ENCODE measurements at regions not wholly inside any gene's neighbourhood (a gene's known extent, or its start where the extent isn't known, plus 50 kb on each side); places are given as distances from the start of the nearest gene placed in this dataset.
"Not testable (repeated sequence)": the region's sequence is repeated elsewhere in the genome, so short reads cannot be mapped to it uniquely, and the experiment has no call there.

GRCh38 chr6:48564036-48564820 lies 453.2 kb upstream of the PTCHD4 start:
- ChIA-PET CTCF (no interaction called here), POLR2A (no interaction called here)
- Mint-ChIP-seq H3K4me1 (no peaks in the 10 kb centered on the region), H3K9me3 (ENCODE audit: low read depth) (peaks cover 7% of the 10 kb centered on the region), H3K27me3 (no peaks in the 10 kb centered on the region), H3K27ac (no peak overlapping the region), H3K4me3 (no peak overlapping the region), H3K36me3 (ENCODE audit: low read depth) (no peaks in the 10 kb centered on the region)
- intact Hi-C loops (cut with DNase I, micrococcal nuclease): no loop called here
- ATAC-seq: no peak
- DNase-seq: no peak

- ChIA-PET CTCF (no interaction called here), POLR2A (no interaction called here)
- DNase-seq (no peak), ATAC-seq (no peak)
- Mint-ChIP-seq H3K4me3 (no peak overlapping the region), H3K27me3 (no peaks in the 10 kb centered on the region), H3K9me3 (ENCODE audit: low read depth) (peaks cover 4% of the 10 kb centered on the region), H3K4me1 (no peaks in the 10 kb centered on the region), H3K27ac (no peak overlapping the region), H3K36me3 (ENCODE audit: low read depth) (no peaks in the 10 kb centered on the region)
- intact Hi-C loops (cut with DNase I, micrococcal nuclease): no loop called here
Measured at GRCh38 chr6:48563433-48563832, 452.4 kb upstream of the PTCHD4 start.

- ATAC-seq (no peak), DNase-seq (no peak)
- POLR2A ChIA-PET: no interaction called here
- no peaks in the 10 kb centered on the region for H3K36me3 Mint-ChIP-seq (ENCODE audit: low read depth)
- H3K4me3 Mint-ChIP-seq: no peak overlapping the region
- CTCF ChIA-PET: no interaction called here
- intact Hi-C loops (cut with DNase I, micrococcal nuclease): no loop called here
- H3K27ac Mint-ChIP-seq: no peak overlapping the region
- no peaks in the 10 kb centered on the region for H3K4me1 Mint-ChIP-seq
- no peaks in the 10 kb centered on the region for H3K27me3 Mint-ChIP-seq
- H3K9me3 Mint-ChIP-seq (ENCODE audit: low read depth): peaks cover 4% of the 10 kb centered on the region
Measured at GRCh38 chr6:48560408-48560807, 449.4 kb upstream of the PTCHD4 start.

GRCh38 chr6:48553467-48554189 lies 442.6 kb upstream of the PTCHD4 start:
- no peak overlapping the region for H3K4me3 Mint-ChIP-seq
- no peak overlapping the region for H3K27ac Mint-ChIP-seq
- intact Hi-C loops (cut with DNase I, micrococcal nuclease): no loop called here
- ChIA-PET CTCF (interaction anchor here (0.7 kb wide), 1 partner anchor 230 kb away, joined by 3 read pairs; no protein-coding TSS in a partner anchor), POLR2A (no interaction called here)
- ATAC-seq: no peak
- H3K36me3 Mint-ChIP-seq (ENCODE audit: low read depth): no peaks in the 10 kb centered on the region
- no peaks in the 10 kb centered on the region for H3K27me3 Mint-ChIP-seq
- H3K4me1 Mint-ChIP-seq: no peaks in the 10 kb centered on the region
- DNase-seq: no peak
- no peaks in the 10 kb centered on the region for H3K9me3 Mint-ChIP-seq (ENCODE audit: low read depth)

- no peaks in the 10 kb centered on the region for H3K4me1 Mint-ChIP-seq
- DNase-seq: no peak
- H3K36me3 Mint-ChIP-seq (ENCODE audit: low read depth): no peaks in the 10 kb centered on the region
- intact Hi-C loops (cut with DNase I, micrococcal nuclease): no loop called here
- no peak for ATAC-seq
- ChIA-PET CTCF (interaction anchor here (0.7 kb wide), 1 partner anchor 229 kb away, joined by 3 read pairs; no protein-coding TSS in a partner anchor), POLR2A (no interaction called here)
- no peaks in the 10 kb centered on the region for H3K9me3 Mint-ChIP-seq (ENCODE audit: low read depth)
- H3K4me3 Mint-ChIP-seq: no peak overlapping the region
- no peaks in the 10 kb centered on the region for H3K27me3 Mint-ChIP-seq
- H3K27ac Mint-ChIP-seq: no peak overlapping the region
Measured at GRCh38 chr6:48552905-48553304, 441.9 kb upstream of the PTCHD4 start.

- H3K27ac Mint-ChIP-seq: no peak overlapping the region
- no peaks in the 10 kb centered on the region for H3K27me3 Mint-ChIP-seq
- H3K4me3 Mint-ChIP-seq: no peak overlapping the region
- H3K4me1 Mint-ChIP-seq: no peaks in the 10 kb centered on the region
- no peaks in the 10 kb centered on the region for H3K36me3 Mint-ChIP-seq (ENCODE audit: low read depth)
- no peaks in the 10 kb centered on the region for H3K9me3 Mint-ChIP-seq (ENCODE audit: low read depth)
- intact Hi-C loops (cut with DNase I, micrococcal nuclease): no loop called here
- ChIA-PET POLR2A (no interaction called here), CTCF (no interaction called here)
- DNase-seq (no peak), ATAC-seq (no peak)
Measured at GRCh38 chr6:48550603-48551002, 439.6 kb upstream of the PTCHD4 start.

- Mint-ChIP-seq H3K4me3 (no peak overlapping the region), H3K27ac (no peak overlapping the region), H3K36me3 (ENCODE audit: low read depth) (no peaks in the 10 kb centered on the region), H3K4me1 (no peaks in the 10 kb centered on the region), H3K9me3 (ENCODE audit: low read depth) (peaks cover 3% of the 10 kb centered on the region), H3K27me3 (no peaks in the 10 kb centered on the region)
- intact Hi-C loops (cut with DNase I, micrococcal nuclease): no loop called here
- ATAC-seq (no peak), DNase-seq (no peak)
- POLR2A ChIA-PET: no interaction called here
- CTCF ChIA-PET: no interaction called here
Measured at GRCh38 chr6:48542191-48542590, 431.2 kb upstream of the PTCHD4 start.

- Mint-ChIP-seq H3K9me3 (ENCODE audit: low read depth) (peaks cover 3% of the 10 kb centered on the region), H3K27ac (no peak overlapping the region), H3K4me3 (no peak overlapping the region), H3K27me3 (no peaks in the 10 kb centered on the region), H3K36me3 (ENCODE audit: low read depth) (no peaks in the 10 kb centered on the region), H3K4me1 (no peaks in the 10 kb centered on the region)
- POLR2A ChIA-PET: no interaction called here
- ATAC-seq (no peak), DNase-seq (no peak)
- intact Hi-C loops (cut with DNase I, micrococcal nuclease): no loop called here
- CTCF ChIA-PET: no interaction called here
Measured at GRCh38 chr6:48541649-48542048, 430.7 kb upstream of the PTCHD4 start.

GRCh38 chr6:48535582-48536009 lies 424.6 kb upstream of the PTCHD4 start:
- Mint-ChIP-seq H3K4me1 (no peaks in the 10 kb centered on the region), H3K36me3 (ENCODE audit: low read depth) (no peaks in the 10 kb centered on the region), H3K9me3 (ENCODE audit: low read depth) (peaks cover 4% of the 10 kb centered on the region), H3K27ac (no peak overlapping the region), H3K27me3 (no peaks in the 10 kb centered on the region), H3K4me3 (no peak overlapping the region)
- ATAC-seq (no peak), DNase-seq (no peak)
- ChIA-PET POLR2A (no interaction called here), CTCF (interaction anchor here (1.2 kb wide), 1 partner anchor 11 kb away, joined by 3 read pairs; no protein-coding TSS in a partner anchor)
- intact Hi-C loops (cut with DNase I, micrococcal nuclease): no loop called here

- H3K27me3 Mint-ChIP-seq; CTCF ChIA-PET; H3K27ac Mint-ChIP-seq; H3K9me3 Mint-ChIP-seq (ENCODE audit: low read depth); H3K4me1 Mint-ChIP-seq; POLR2A ChIA-PET; H3K4me3 Mint-ChIP-seq; H3K36me3 Mint-ChIP-seq (ENCODE audit: low read depth); ATAC-seq; DNase-seq; intact Hi-C loops (cut with DNase I, micrococcal nuclease): not testable (repeated sequence)
Measured at GRCh38 chr6:48530978-48531377, 420.0 kb upstream of the PTCHD4 start.

- Mint-ChIP-seq H3K9me3 (ENCODE audit: low read depth) (no peaks in the 10 kb centered on the region), H3K36me3 (ENCODE audit: low read depth) (no peaks in the 10 kb centered on the region)
Measured at GRCh38 chr6:48525849-48526248, 414.9 kb upstream of the PTCHD4 start.

GRCh38 chr6:48520951-48521350 lies 410.0 kb upstream of the PTCHD4 start:
- ATAC-seq: no peak
- intact Hi-C loops (cut with DNase I, micrococcal nuclease): no loop called here

More at GRCh38 chr6:48525849-48526248, 414.9 kb upstream of the PTCHD4 start:
- Mint-ChIP-seq H3K4me3 (no peak overlapping the region), H3K27me3 (no peaks in the 10 kb centered on the region), H3K4me1 (no peaks in the 10 kb centered on the region), H3K27ac (no peak overlapping the region)
- intact Hi-C loops (cut with DNase I, micrococcal nuclease): no loop called here
- ChIA-PET CTCF (no interaction called here), POLR2A (no interaction called here)
- no peak for ATAC-seq
- DNase-seq: no peak

More at GRCh38 chr6:48520951-48521350, 410.0 kb upstream of the PTCHD4 start:
- CTCF ChIA-PET: no interaction called here
- H3K4me3 Mint-ChIP-seq: no peak overlapping the region
- DNase-seq: no peak
- H3K4me1 Mint-ChIP-seq: no peaks in the 10 kb centered on the region
- no peak overlapping the region for H3K27ac Mint-ChIP-seq
- no peaks in the 10 kb centered on the region for H3K27me3 Mint-ChIP-seq
- H3K9me3 Mint-ChIP-seq (ENCODE audit: low read depth): no peaks in the 10 kb centered on the region
- POLR2A ChIA-PET: no interaction called here
- no peaks in the 10 kb centered on the region for H3K36me3 Mint-ChIP-seq (ENCODE audit: low read depth)

All from activated CD4-positive, alpha-beta T cell treated with anti-CD3 and anti-CD28 coated beads for 36 hours (primary cell).